ENCODE measurements at regions not wholly inside any gene's neighbourhood (a gene's known extent, or its start where the extent isn't known, plus 50 kb on each side); places are given as distances from the start of the nearest gene placed in this dataset.

GRCh38 chr5:124689653-124690052, 56.8 kb downstream of the ZNF608 start:
- TF ChIP-seq RXRA (IDR thresholded peaks at IDR 0.05) (peak in 1 of 2 donors; percentile 15), RAD21 (IDR thresholded peaks at IDR 0.05) (no peak), FOXA2 (IDR thresholded peaks at IDR 0.05) (peak; percentile 8), HNF4G (IDR thresholded peaks at IDR 0.05) (no peak)
- H3K9me3 ChIP-seq (ENCODE audit: control insufficient read depth in 4 of 4, low read length in 3 of 4): no peaks in the 10 kb centered on the region
- no peaks in the 10 kb centered on the region for H3K27me3 ChIP-seq (ENCODE audit: control insufficient read depth in 4 of 4, insufficient read depth in 4 of 4, low read length in 3 of 4)
- no peak for DNase-seq (ENCODE audit: low spot score)
- no peak overlapping the region for H3K4me3 ChIP-seq (ENCODE audit: low read depth in 1 of 3, low read length in 3 of 3)
- H3K36me3 ChIP-seq (ENCODE audit: control insufficient read depth in 4 of 4, insufficient read depth in 3 of 4, low read depth in 1 of 4, low read length in 3 of 4): no peaks in the 10 kb centered on the region
- no peak overlapping the region for H3K27ac ChIP-seq (ENCODE audit: low read depth in 1 of 2, low read length in 2 of 2)
- no peak overlapping the region for H3K9ac ChIP-seq (ENCODE audit: low read depth in 1 of 2, low read length in 2 of 2)
- H3K4me1 ChIP-seq (ENCODE audit: control insufficient read depth in 4 of 4, insufficient read depth in 4 of 4, low read length in 3 of 4): peaks cover 0 to 11% (median 3%) of the 10 kb centered on the region in 4 donors

GRCh38 chr5:124686239-124687004, 60.0 kb downstream of the ZNF608 start:
- DNase-seq (ENCODE audit: low spot score): no peak
- no peak overlapping the region for H3K4me3 ChIP-seq (ENCODE audit: low read depth in 1 of 3, low read length in 3 of 3)
- peaks cover 0 to 14% (median 8%) of the 10 kb centered on the region in 4 donors for H3K4me1 ChIP-seq (ENCODE audit: control insufficient read depth in 4 of 4, insufficient read depth in 4 of 4, low read length in 3 of 4)
- no peaks in the 10 kb centered on the region for H3K9me3 ChIP-seq (ENCODE audit: control insufficient read depth in 4 of 4, low read length in 3 of 4)
- no peak overlapping the region for H3K9ac ChIP-seq (ENCODE audit: low read depth in 1 of 2, low read length in 2 of 2)
- H3K36me3 ChIP-seq (ENCODE audit: control insufficient read depth in 4 of 4, insufficient read depth in 3 of 4, low read depth in 1 of 4, low read length in 3 of 4): no peaks in the 10 kb centered on the region
- no peak overlapping the region for H3K27ac ChIP-seq (ENCODE audit: low read depth in 1 of 2, low read length in 2 of 2)
- TF ChIP-seq YY1 (IDR thresholded peaks at IDR 0.05) (no peak), ZBTB33 (IDR thresholded peaks at IDR 0.05) (no peak), MAX (IDR thresholded peaks at IDR 0.05) (no peak), CTCF (IDR thresholded peaks at IDR 0.05; ENCODE audit: low read depth, low read length, missing input control) (no peak), RAD21 (IDR thresholded peaks at IDR 0.05) (no peak), GABPA (IDR thresholded peaks at IDR 0.05 in 1 of 2, conservative IDR thresholded peaks at IDR 0.05 in 1 of 2) (no peak), SP1 (IDR thresholded peaks at IDR 0.05) (no peak), TAF1 (conservative IDR thresholded peaks at IDR 0.05) (no peak), NR2F2 (IDR thresholded peaks at IDR 0.05) (no peak), ATF3 (IDR thresholded peaks at IDR 0.05) (no peak)
- 87% methylated on average over 3 of the region's 3 CpGs for WGBS
- H3K27me3 ChIP-seq (ENCODE audit: control insufficient read depth in 4 of 4, insufficient read depth in 4 of 4, low read length in 3 of 4): no peaks in the 10 kb centered on the region

- H3K9me3 ChIP-seq (ENCODE audit: control insufficient read depth in 4 of 4, low read length in 3 of 4): no peaks in the 10 kb centered on the region
- WGBS: 97% methylated on average over 3 of the region's 3 CpGs
- no peaks in the 10 kb centered on the region for H3K36me3 ChIP-seq (ENCODE audit: control insufficient read depth in 4 of 4, insufficient read depth in 3 of 4, low read depth in 1 of 4, low read length in 3 of 4)
- H3K4me1 ChIP-seq (ENCODE audit: control insufficient read depth in 4 of 4, insufficient read depth in 4 of 4, low read length in 3 of 4): peaks cover 0 to 14% (median 8%) of the 10 kb centered on the region in 4 donors
- H3K4me3 ChIP-seq (ENCODE audit: low read depth in 1 of 3, low read length in 3 of 3): no peak overlapping the region
- no peak overlapping the region for H3K27ac ChIP-seq (ENCODE audit: low read depth in 1 of 2, low read length in 2 of 2)
- H3K27me3 ChIP-seq (ENCODE audit: control insufficient read depth in 4 of 4, insufficient read depth in 4 of 4, low read length in 3 of 4): no peaks in the 10 kb centered on the region
- no peak overlapping the region for H3K9ac ChIP-seq (ENCODE audit: low read depth in 1 of 2, low read length in 2 of 2)
- TF ChIP-seq FOXA2 (IDR thresholded peaks at IDR 0.05): no peak
- DNase-seq (ENCODE audit: low spot score): no peak
These were observed 61.0 kb downstream of the ZNF608 start for GRCh38 chr5:124685404-124685930.
